ENCODE measurements at regions not wholly inside any gene's neighbourhood (a gene's known extent, or its start where the extent isn't known, plus 50 kb on each side); places are given as distances from the start of the nearest gene placed in this dataset.

DNA sequence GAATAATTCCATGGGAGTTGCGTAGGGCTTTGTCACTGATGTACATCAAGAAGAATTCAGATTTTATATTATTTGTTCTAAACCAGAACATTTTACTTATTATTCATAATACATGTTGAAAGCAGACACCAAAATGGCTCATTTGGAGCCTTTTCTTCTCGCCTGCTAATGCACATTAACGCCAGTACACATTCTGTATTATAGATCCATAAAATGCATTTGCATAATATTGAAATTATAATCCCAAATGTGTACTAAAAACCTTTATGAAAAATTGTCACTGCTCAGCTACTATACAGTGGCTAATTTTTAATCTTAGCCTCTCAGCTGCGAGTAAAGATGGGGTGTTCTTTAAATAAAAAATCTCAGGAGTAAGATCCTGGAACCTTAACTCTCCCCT, 452.2 kb upstream of the HNRNPA3 start:
- Mint-ChIP-seq H3K27me3 (peaks cover 8 to 36% (median 29%) of the 10 kb centered on the region in 5 donors), H3K27ac (no peak overlapping the region), H3K9me3 (no peaks in the 10 kb centered on the region), H3K36me3 (no peaks in the 10 kb centered on the region), H3K4me1 (no peaks in the 10 kb centered on the region), H3K4me3 (no peak overlapping the region)
- Histone ChIP-seq H3K9me3 (ENCODE audit: control insufficient read depth in 2 of 3, low read length in 3 of 3) (no peaks in the 10 kb centered on the region), H3K4me3 (ENCODE audit: low read length) (no peak overlapping the region), H3K36me3 (ENCODE audit: control insufficient read depth in 2 of 3, insufficient read depth in 3 of 3, low read length in 3 of 3) (no peaks in the 10 kb centered on the region), H3K4me1 (ENCODE audit: control insufficient read depth in 2 of 2, insufficient read depth in 2 of 2, low read length in 2 of 2) (no peaks in the 10 kb centered on the region), H3K27me3 (ENCODE audit: control insufficient read depth in 2 of 2, insufficient read depth in 2 of 2, low read length in 2 of 2) (no peaks in the 10 kb centered on the region), H3K27ac (ENCODE audit: low read depth, low read length) (no peak overlapping the region)
- intact Hi-C loops (cut with micrococcal nuclease), result no loop called here
- CTCF ChIA-PET, result no interaction called here
- ATAC-seq (no peak), DNase-seq (no peak)
- POLR2A ChIA-PET, result no interaction called here

DNA sequence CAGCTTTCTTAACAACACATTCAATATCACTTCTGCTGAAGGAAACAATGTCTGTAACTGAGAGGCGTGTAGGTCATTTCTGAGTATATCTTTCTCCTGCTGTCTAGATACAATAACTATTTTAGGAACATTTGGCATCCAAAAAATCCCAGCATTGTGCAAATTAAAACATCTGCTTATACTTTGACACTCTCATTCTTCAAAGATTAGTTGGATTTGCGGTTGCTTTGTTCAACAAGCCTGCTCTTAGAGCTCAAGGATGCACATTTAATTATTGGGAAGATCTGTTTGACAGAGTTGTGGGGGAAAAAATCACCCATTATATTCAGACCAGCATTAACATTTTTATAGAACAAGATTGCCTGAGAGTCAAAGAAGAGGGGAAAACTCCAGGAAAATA, 449.5 kb upstream of the HNRNPA3 start:
- peaks cover 0 to 37% (median 25%) of the 10 kb centered on the region in 5 donors for H3K27me3 Mint-ChIP-seq

DNA sequence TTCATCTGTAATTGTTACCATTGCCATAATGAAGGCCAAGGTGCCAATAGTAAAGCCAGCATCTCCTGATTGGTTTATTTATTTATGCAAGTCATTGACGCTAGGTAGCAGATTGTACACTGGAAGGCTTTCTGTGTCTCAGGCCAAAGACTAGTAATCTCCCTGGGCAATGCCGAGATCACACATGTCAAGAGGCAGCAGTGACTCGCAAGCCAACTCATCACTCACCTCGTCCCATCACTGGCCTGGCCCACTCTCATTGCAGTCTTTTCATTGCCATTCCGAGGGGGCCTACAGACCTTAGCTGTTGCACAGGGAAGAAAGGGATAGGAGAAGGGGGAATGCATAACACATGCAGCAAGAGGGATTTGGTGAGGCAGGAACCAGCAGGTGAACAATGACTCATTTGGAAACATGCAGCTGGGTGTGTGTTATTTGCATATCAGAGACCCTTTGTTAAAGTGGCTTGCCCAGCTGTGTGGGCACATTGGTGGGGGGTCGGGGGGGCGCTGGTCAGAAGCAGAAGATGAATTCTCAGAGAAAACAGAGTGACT, 448.7 kb upstream of the HNRNPA3 start:
- intact Hi-C loops (cut with micrococcal nuclease), result no loop called here
- ChIA-PET POLR2A (no interaction called here), CTCF (no interaction called here)
- Histone ChIP-seq H3K9me3 (ENCODE audit: control insufficient read depth in 2 of 3, low read length in 3 of 3) (no peaks in the 10 kb centered on the region), H3K27me3 (ENCODE audit: control insufficient read depth in 2 of 2, insufficient read depth in 2 of 2, low read length in 2 of 2) (no peaks in the 10 kb centered on the region), H3K36me3 (ENCODE audit: control insufficient read depth in 2 of 3, insufficient read depth in 3 of 3, low read length in 3 of 3) (no peaks in the 10 kb centered on the region), H3K27ac (ENCODE audit: low read depth, low read length) (no peak overlapping the region), H3K4me3 (ENCODE audit: low read length) (no peak overlapping the region), H3K4me1 (ENCODE audit: control insufficient read depth in 2 of 2, insufficient read depth in 2 of 2, low read length in 2 of 2) (no peaks in the 10 kb centered on the region)
- H3K4me1 Mint-ChIP-seq, result no peaks in the 10 kb centered on the region
- peaks cover 0 to 5% (median 0%) of the 10 kb centered on the region in 11 donors for H3K9me3 Mint-ChIP-seq
- no peak for DNase-seq
- ATAC-seq, result no peak
- no peak overlapping the region for H3K27ac Mint-ChIP-seq
- no peak overlapping the region for H3K4me3 Mint-ChIP-seq
- peaks cover 0 to 36% (median 25%) of the 10 kb centered on the region in 5 donors for H3K27me3 Mint-ChIP-seq
- H3K36me3 Mint-ChIP-seq, result no peaks in the 10 kb centered on the region

More for the DNA sequence above, 449.5 kb upstream of the HNRNPA3 start:
- Histone ChIP-seq H3K36me3 (ENCODE audit: control insufficient read depth in 2 of 3, insufficient read depth in 3 of 3, low read length in 3 of 3) (no peaks in the 10 kb centered on the region), H3K27me3 (ENCODE audit: control insufficient read depth in 2 of 2, insufficient read depth in 2 of 2, low read length in 2 of 2) (no peaks in the 10 kb centered on the region), H3K9me3 (ENCODE audit: control insufficient read depth in 2 of 3, low read length in 3 of 3) (no peaks in the 10 kb centered on the region), H3K4me1 (ENCODE audit: control insufficient read depth in 2 of 2, insufficient read depth in 2 of 2, low read length in 2 of 2) (no peaks in the 10 kb centered on the region), H3K27ac (ENCODE audit: low read depth, low read length) (no peak overlapping the region), H3K4me3 (ENCODE audit: low read length) (no peak overlapping the region)
- intact Hi-C loops (cut with micrococcal nuclease), result no loop called here
- Mint-ChIP-seq H3K9me3 (peaks cover 0 to 2% (median 0%) of the 10 kb centered on the region in 11 donors), H3K4me3 (no peak overlapping the region), H3K36me3 (no peaks in the 10 kb centered on the region), H3K4me1 (no peaks in the 10 kb centered on the region), H3K27ac (no peak overlapping the region)
- ATAC-seq (no peak), DNase-seq (no peak)
- ChIA-PET POLR2A (no interaction called here), CTCF (no interaction called here)

DNA sequence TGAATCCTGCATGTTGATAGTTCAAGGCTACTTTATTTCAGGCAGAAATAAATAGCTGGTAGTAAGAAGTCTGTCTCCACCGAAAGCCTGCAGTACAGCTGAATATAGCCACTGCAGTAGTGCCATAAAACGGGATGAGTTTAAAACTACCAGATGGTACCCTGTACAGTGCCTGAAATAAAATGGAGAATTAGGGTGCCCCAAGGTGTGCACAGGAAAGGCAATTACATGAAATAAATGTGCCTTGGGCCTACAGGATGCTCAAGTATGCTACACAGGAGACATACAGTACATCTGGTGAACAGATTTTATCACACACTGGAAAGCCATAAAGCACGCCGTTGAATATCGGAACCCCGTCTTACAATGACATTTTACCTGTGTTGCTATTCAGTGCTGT, 447.7 kb upstream of the HNRNPA3 start:
- Mint-ChIP-seq H3K4me1 (no peaks in the 10 kb centered on the region), H3K27me3 (peaks cover 6 to 38% (median 25%) of the 10 kb centered on the region in 5 donors), H3K36me3 (no peaks in the 10 kb centered on the region), H3K4me3 (no peak overlapping the region), H3K27ac (no peak overlapping the region), H3K9me3 (peaks cover 0 to 5% (median 0%) of the 10 kb centered on the region in 11 donors)
- no peak overlapping the region for H3K27ac ChIP-seq (ENCODE audit: low read depth, low read length)
- CTCF ChIA-PET, result no interaction called here
- POLR2A ChIA-PET, result no interaction called here
- no peaks in the 10 kb centered on the region for H3K9me3 ChIP-seq (ENCODE audit: control insufficient read depth in 2 of 3, low read length in 3 of 3)
- no peak overlapping the region for H3K4me3 ChIP-seq (ENCODE audit: low read length)
- no peaks in the 10 kb centered on the region for H3K36me3 ChIP-seq (ENCODE audit: control insufficient read depth in 2 of 3, insufficient read depth in 3 of 3, low read length in 3 of 3)
- no peaks in the 10 kb centered on the region for H3K27me3 ChIP-seq (ENCODE audit: control insufficient read depth in 2 of 2, insufficient read depth in 2 of 2, low read length in 2 of 2)
- no peak for DNase-seq
- intact Hi-C loops (cut with micrococcal nuclease), result no loop called here
- ATAC-seq, result no peak
- no peaks in the 10 kb centered on the region for H3K4me1 ChIP-seq (ENCODE audit: control insufficient read depth in 2 of 2, insufficient read depth in 2 of 2, low read length in 2 of 2)

DNA sequence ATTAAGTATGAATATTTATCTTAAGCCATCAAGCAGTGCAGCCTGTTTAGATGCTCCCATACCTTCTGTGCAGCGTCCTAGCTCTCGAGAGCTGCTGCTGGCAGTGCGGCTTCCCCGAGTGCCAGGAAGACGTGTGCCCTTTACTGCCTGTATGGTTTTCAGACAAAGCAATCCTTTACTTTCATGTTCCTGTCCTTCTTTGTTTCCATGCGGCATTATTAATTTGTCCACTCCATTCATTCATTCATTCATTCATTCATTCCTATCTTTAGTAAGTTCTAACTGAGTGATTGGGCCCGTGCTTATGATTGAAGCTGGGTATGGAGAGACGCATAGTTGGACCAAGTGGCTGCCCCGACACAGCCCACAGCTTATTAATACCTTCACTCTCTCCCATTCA, 446.6 kb upstream of the HNRNPA3 start:
- CTCF ChIA-PET, result no interaction called here
- Histone ChIP-seq H3K4me3 (ENCODE audit: low read length) (no peak overlapping the region), H3K27me3 (ENCODE audit: control insufficient read depth in 2 of 2, insufficient read depth in 2 of 2, low read length in 2 of 2) (no peaks in the 10 kb centered on the region), H3K27ac (ENCODE audit: low read depth, low read length) (no peak overlapping the region), H3K4me1 (ENCODE audit: control insufficient read depth in 2 of 2, insufficient read depth in 2 of 2, low read length in 2 of 2) (no peaks in the 10 kb centered on the region), H3K9me3 (ENCODE audit: control insufficient read depth in 2 of 3, low read length in 3 of 3) (no peaks in the 10 kb centered on the region), H3K36me3 (ENCODE audit: control insufficient read depth in 2 of 3, insufficient read depth in 3 of 3, low read length in 3 of 3) (no peaks in the 10 kb centered on the region)
- intact Hi-C loops (cut with micrococcal nuclease), result no loop called here
- H3K4me3 Mint-ChIP-seq, result no peak overlapping the region
- peaks cover 0 to 5% (median 0%) of the 10 kb centered on the region in 11 donors for H3K9me3 Mint-ChIP-seq
- no peaks in the 10 kb centered on the region for H3K36me3 Mint-ChIP-seq
- DNase-seq (no peak), ATAC-seq (no peak)
- POLR2A ChIA-PET, result no interaction called here
- H3K27ac Mint-ChIP-seq, result no peak overlapping the region
- peaks cover 6 to 41% (median 25%) of the 10 kb centered on the region in 5 donors for H3K27me3 Mint-ChIP-seq
- no peaks in the 10 kb centered on the region for H3K4me1 Mint-ChIP-seq

DNA sequence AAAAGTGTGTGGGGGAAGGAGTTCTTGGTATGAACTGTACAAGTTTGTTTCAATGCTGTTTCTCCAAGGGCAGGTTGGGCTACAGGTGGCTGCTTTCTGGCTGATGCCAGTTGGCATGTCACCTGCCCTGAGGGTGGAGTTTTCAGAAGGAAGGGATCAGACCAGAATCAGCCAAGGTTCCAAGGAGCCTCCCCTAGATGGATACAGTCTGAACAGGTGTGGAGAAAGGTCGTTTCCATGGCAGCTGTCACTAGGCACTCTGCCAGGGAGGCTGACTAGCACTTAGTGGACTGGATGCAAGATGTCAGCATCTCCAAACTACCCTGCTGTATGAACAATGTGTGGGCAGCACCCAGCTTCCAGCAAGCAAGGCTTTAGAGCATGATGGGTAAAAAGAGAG, 444.4 kb upstream of the HNRNPA3 start:
- ATAC-seq (no peak), DNase-seq (no peak)
- Mint-ChIP-seq H3K27me3 (peaks cover 4 to 39% (median 18%) of the 10 kb centered on the region in 5 donors), H3K4me1 (no peaks in the 10 kb centered on the region), H3K27ac (peak overlapping the region in 1 of 9 donors; percentile 38), H3K4me3 (no peak overlapping the region), H3K9me3 (peaks cover 3 to 20% (median 9%) of the 10 kb centered on the region in 11 donors), H3K36me3 (peaks cover 0 to 13% (median 4%) of the 10 kb centered on the region in 5 donors)
- Histone ChIP-seq H3K27ac (ENCODE audit: low read depth, low read length) (no peak overlapping the region), H3K27me3 (ENCODE audit: control insufficient read depth in 2 of 2, insufficient read depth in 2 of 2, low read length in 2 of 2) (no peaks in the 10 kb centered on the region), H3K4me1 (ENCODE audit: control insufficient read depth in 2 of 2, insufficient read depth in 2 of 2, low read length in 2 of 2) (no peaks in the 10 kb centered on the region), H3K36me3 (ENCODE audit: control insufficient read depth in 2 of 3, insufficient read depth in 3 of 3, low read length in 3 of 3) (no peaks in the 10 kb centered on the region), H3K9me3 (ENCODE audit: control insufficient read depth in 2 of 3, low read length in 3 of 3) (no peaks in the 10 kb centered on the region), H3K4me3 (ENCODE audit: low read length) (no peak overlapping the region)
- POLR2A ChIA-PET, result no interaction called here
- intact Hi-C loops (cut with micrococcal nuclease), result no loop called here
- CTCF ChIA-PET, result no interaction called here

DNA sequence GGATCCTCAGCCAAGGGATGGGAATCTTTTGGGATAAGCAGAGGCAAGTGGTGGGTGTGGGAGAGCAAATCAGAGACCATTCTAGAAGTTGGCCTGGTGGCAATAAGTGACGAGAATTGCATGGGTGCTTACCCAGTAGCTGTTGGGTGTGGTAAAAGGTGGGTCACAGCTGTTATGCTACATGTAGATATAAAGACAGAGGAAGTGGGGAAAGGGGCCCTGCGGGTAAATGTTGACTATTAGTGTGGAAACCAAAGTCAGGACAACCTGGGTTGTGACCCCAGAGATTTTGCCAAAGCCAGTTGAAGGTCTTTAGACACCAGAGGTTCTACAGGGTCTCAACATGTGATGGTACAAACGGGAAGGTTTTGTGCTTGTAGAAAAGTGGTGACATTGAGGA, 443.6 kb upstream of the HNRNPA3 start:
- DNase-seq (no peak), ATAC-seq (no peak)
- peaks cover 3 to 44% (median 13%) of the 10 kb centered on the region in 5 donors for H3K27me3 Mint-ChIP-seq
- H3K27me3 ChIP-seq (ENCODE audit: control insufficient read depth in 2 of 2, insufficient read depth in 2 of 2, low read length in 2 of 2), result no peaks in the 10 kb centered on the region
- no peak overlapping the region for H3K4me3 Mint-ChIP-seq
- H3K9me3 Mint-ChIP-seq, result peaks cover 3 to 28% (median 11%) of the 10 kb centered on the region in 11 donors
- no peaks in the 10 kb centered on the region for H3K9me3 ChIP-seq (ENCODE audit: control insufficient read depth in 2 of 3, low read length in 3 of 3)
- peaks cover 0 to 20% (median 4%) of the 10 kb centered on the region in 5 donors for H3K36me3 Mint-ChIP-seq
- no peak overlapping the region for H3K4me3 ChIP-seq (ENCODE audit: low read length)
- ChIA-PET CTCF (no interaction called here), POLR2A (no interaction called here)
- no peaks in the 10 kb centered on the region for H3K36me3 ChIP-seq (ENCODE audit: control insufficient read depth in 2 of 3, insufficient read depth in 3 of 3, low read length in 3 of 3)
- no peak overlapping the region for H3K27ac ChIP-seq (ENCODE audit: low read depth, low read length)
- no peaks in the 10 kb centered on the region for H3K4me1 ChIP-seq (ENCODE audit: control insufficient read depth in 2 of 2, insufficient read depth in 2 of 2, low read length in 2 of 2)
- H3K27ac Mint-ChIP-seq, result no peak overlapping the region
- H3K4me1 Mint-ChIP-seq, result no peaks in the 10 kb centered on the region
- intact Hi-C loops (cut with micrococcal nuclease), result no loop called here
